Islet of Langerhans (tissue), 1 donor: ENCODE measurements at regions not wholly inside any gene's neighbourhood (a gene's known extent, or its start where the extent isn't known, plus 50 kb on each side); places are given as distances from the start of the nearest gene placed in this dataset.

Experiments used
- FAIRE-seq: peaks from one replicate; lab custom pipeline; 2011; peaks lifted over from hg19 to GRCh38; lab: Jason Lieb, UNC

- FAIRE-seq: no peak
Observed at GRCh38 chr4:117949621-117950020, 84.7 kb upstream of the NDST3 start.

DNA sequence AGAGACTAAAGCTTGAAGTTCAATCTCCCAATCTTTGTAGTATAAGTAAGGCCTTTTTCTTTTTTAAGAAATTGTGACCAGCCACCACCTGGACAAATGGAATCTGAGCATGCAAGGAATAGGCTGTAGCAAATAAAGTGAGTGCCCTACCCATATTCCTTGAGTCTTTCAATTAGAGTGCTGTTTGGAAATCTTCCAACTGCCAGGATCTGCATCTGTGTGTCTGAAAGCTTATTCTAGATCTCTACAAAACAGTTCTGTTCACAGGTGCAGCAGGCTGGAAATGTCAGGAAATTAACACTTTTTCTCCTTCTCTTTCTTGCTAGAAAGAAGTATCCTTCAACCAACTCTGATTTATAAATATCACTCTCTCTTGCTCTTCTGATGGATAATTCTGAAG, 76.7 kb upstream of the NDST3 start:
- FAIRE-seq: no peak

DNA sequence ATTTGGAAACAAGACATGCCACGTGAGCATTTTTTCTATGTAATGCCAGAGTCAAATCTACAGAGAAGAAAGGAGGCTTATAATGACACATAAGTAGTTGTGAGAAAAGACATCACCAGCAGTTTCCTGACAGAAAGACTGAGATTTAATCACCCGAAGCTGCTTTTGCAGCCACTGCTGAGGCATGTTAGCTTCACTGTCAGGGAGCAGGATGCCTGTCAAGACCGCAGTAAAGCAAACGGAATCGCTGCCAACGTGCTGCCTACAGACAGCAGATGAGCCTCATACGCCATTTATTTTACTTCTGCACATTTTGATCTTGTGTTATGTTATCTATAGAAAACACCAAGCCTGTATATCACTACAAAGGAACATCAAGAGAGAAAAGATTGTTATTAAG, 68.7 kb upstream of the NDST3 start:
- no peak for FAIRE-seq

DNA sequence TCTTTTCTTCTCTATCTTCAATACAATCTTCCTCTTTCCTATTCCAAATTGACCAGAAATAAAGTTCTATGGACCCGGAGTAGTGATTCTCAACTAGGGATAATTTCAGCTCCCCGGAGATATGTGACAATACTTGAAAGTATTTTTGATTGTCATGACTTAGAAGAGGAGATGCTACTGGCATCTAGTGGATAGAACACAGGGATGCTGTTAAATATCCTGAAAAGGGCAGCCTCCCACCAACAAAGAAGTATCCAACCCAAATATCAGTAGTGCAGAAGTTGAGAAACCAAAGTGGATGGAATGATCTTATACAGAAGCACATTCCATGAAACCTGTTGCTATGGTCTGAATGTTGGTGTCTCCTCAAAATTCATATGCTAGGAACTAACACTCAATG, 65.7 kb upstream of the NDST3 start:
- FAIRE-seq: no peak

DNA sequence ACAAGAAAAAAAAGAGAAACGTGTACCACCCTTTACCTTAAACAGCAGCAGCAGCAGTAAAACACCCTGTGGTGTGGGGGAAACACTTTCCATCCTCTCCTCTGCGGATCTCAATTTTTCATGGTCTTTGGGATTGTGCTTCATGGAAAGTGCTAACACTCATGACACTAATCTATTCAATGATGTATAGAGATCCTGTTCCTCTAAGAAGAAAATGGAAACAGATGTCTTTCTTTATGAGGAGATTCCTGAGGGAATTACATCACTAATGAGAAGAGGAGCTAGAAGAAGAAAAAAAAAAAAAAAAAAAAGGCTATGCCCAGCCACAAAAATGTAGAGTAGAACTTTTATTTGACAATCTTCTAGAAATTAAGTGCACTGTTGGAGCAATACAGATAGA, 62.9 kb upstream of the NDST3 start:
- FAIRE-seq: no peak

DNA sequence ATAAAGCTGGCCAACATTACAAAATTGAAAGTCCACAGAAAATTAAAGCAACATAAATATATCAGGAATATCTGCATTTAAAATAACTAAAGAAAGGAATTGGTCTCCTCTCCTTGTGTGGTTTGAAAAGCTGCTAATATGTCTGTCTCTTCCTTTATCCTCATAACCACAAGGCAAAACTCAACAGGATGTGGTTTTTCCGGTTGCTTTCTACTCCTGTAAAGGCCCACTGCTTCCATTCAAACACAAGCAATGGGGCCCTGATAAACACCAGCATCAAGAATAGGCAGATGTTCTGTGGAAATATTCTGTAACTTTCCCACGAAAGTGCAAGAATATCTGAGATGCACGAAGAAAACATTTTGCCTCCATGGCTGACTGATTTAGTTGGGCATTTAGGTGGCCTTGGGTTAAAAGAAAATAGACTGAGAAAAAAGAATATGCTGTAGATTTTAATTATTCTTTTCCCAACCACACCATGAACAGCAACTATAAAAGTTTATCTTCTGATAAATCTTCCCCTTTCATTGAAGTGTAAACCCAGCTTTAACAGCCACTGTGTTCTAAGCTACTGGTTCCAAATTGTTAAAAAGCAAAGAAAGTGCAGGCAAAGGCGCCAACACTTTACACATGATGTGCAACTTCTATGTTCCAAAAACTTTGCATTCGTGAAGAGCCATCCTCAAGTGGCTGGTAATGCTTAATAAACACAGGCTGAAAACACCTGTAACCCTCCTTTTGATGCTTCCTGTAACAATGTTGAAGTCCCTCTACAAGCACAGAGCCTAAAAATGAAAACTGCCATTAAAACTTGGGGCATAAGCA, 50.5 kb upstream of the NDST3 start:
- no peak for FAIRE-seq

DNA sequence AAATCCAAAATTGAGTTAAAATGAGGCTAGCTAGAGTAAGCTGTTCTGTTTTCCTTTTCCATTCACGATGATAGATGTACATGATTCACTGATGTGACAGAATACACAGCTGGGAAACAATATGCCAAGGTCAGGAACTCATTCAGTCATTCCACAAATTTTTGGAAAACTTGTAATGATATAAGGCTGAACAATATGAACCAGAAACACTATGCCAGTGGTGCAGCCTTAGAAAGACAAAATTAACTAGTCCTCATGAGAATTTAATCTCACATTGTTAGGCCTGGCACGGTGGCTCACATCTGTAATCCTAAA, 50.0 kb upstream of the NDST3 start:
- FAIRE-seq: no peak
